HCT116 (cell line): ENCODE measurements at regions not wholly inside any gene's neighbourhood (a gene's known extent, or its start where the extent isn't known, plus 50 kb on each side); places are given as distances from the start of the nearest gene placed in this dataset.
"Not testable (repeated sequence)": the region's sequence is repeated elsewhere in the genome, so short reads cannot be mapped to it uniquely, and the experiment has no call there.

Experiments
- ATAC-seq: fragments of 200-7000 bp; cut with Tn5 transposase; 2 replicates; pipeline ENCODE4 v1.9.1; 2020; ENCODE audit warnings: mild to moderate bottlenecking, moderate library complexity
- BruUV-seq: library from RNA; stranded (reverse); fragments of 400-500 nt; replicated peaks from 2 replicates; lab custom pipeline; 2021; lab: Mats Ljungman, UMichigan
- CTCF ChIA-PET: fragments of 300-600 bp; sonication (Branson Sonifier 250); formaldehyde crosslinking; loops from one replicate; lab custom pipeline; 2021; ENCODE audit warnings: antibody characterized with exemption; lab: Charles Lee
- POLR2A ChIA-PET: fragments of 300-600, 350-600 bp; sonication (Branson Sonifier 250); formaldehyde crosslinking; loops from one replicate; lab custom pipeline; 2021; ENCODE audit warnings: antibody characterized with exemption; lab: Charles Lee
- RAD21 ChIA-PET, 2 experiments: fragments of 300-600 bp; sonication (Branson Sonifier 250); formaldehyde crosslinking; loops; one replicate each; lab custom pipeline; 2023; ENCODE audit warnings: low total read pairs in 2 of 2; ENCODE audit not compliant: uncharacterized antibody in 2 of 2, unreplicated experiment in 2 of 2, low non-redundant PET in 1 of 2; lab: Charles Lee
- DNase-seq: peaks from one replicate; pipeline ENCODE4 v3.0.0-alpha.2; 2010; ENCODE audit warnings: low read depth, low spot score
- H2AFZ ChIP-seq: fragments of 200-600 bp; shearing (Covaris generic), sonication (generic); 2 replicates; pipeline ENCODE4 v1.6.1; 2017; ENCODE audit warnings: low read depth, mixed run types, mixed read lengths, antibody characterized with exemption, low read length; ENCODE audit not compliant: poor library complexity, severe bottlenecking
- H3K27ac ChIP-seq: 2 replicates; pipeline ENCODE4 v1.5.1; 2012; ENCODE audit warnings: low read depth, low read length
- H3K27me3 ChIP-seq: fragments of 200-600 bp; sonication (generic); 2 replicates; pipeline ENCODE4 v1.6.1; 2016; ENCODE audit warnings: mixed run types, low read length, mixed read lengths; ENCODE audit not compliant: insufficient read depth
- H3K36me3 ChIP-seq, 2 experiments: fragments of 200-500 bp in 1 of 2; fragments of 200-600 bp in 1 of 2; sonication (Bioruptor generic) in 1 of 2; sonication (generic) in 1 of 2; 2 replicates each; pipeline versions ENCODE4 v1.5.1 to v1.6.1; 2014 to 2016; ENCODE audit warnings: low read length in 2 of 2, inconsistent platforms in 1 of 2, mixed read lengths in 1 of 2, mixed run types in 1 of 2; ENCODE audit not compliant: insufficient read depth in 2 of 2, control insufficient read depth in 1 of 2
- H3K4me1 ChIP-seq, 2 experiments: fragments of 200-600 bp in 1 of 2; sonication (generic) in 1 of 2; 2 replicates each; pipeline versions ENCODE4 v1.5.1 to v1.6.1; 2012 to 2017; ENCODE audit warnings: low read length in 2 of 2, inconsistent platforms in 1 of 2, mild to moderate bottlenecking in 1 of 2, mixed read lengths in 1 of 2, mixed run types in 1 of 2, moderate library complexity in 1 of 2; ENCODE audit not compliant: insufficient read depth in 2 of 2, control insufficient read depth in 1 of 2
- H3K4me2 ChIP-seq: fragments of 200-600 bp; sonication (generic); 2 replicates; pipeline ENCODE4 v1.6.1; 2017; ENCODE audit warnings: mixed run types, low read length, mixed read lengths
- H3K4me3 ChIP-seq, 2 experiments: fragments of 200-600 bp in 1 of 2; sonication (generic) in 1 of 2; replicated peaks in 1 of 2; 2 replicates each; pipeline ENCODE4 v1.5.1; 2011 to 2016; ENCODE audit warnings: low read length in 2 of 2, control low read depth in 1 of 2, low read depth in 1 of 2, mild to moderate bottlenecking in 1 of 2, mixed read lengths in 1 of 2, mixed run types in 1 of 2
- H3K79me2 ChIP-seq: fragments of 200-600 bp; sonication (generic); 2 replicates; pipeline ENCODE4 v1.6.1; 2017; ENCODE audit warnings: mild to moderate bottlenecking, mixed run types, low read length, moderate library complexity, mixed read lengths; ENCODE audit not compliant: insufficient read depth
- H3K9ac ChIP-seq: fragments of 200-600 bp; sonication (generic); 2 replicates; pipeline ENCODE4 v1.6.1; 2016; ENCODE audit warnings: low read length, mixed read lengths
- H3K9me2 ChIP-seq: fragments of 200-600 bp; sonication (generic), shearing (Covaris generic); 2 replicates; pipeline ENCODE4 v1.6.1; 2017; ENCODE audit warnings: mixed run types, mild to moderate bottlenecking, moderate library complexity; ENCODE audit not compliant: insufficient read depth
- H3K9me3 ChIP-seq, 2 experiments: fragments of 200-500 bp in 1 of 2; fragments of 200-600 bp in 1 of 2; sonication (Bioruptor generic) in 1 of 2; sonication (generic) in 1 of 2; 2 replicates each; pipeline ENCODE4 v1.6.1; 2014 to 2017; ENCODE audit warnings: low read length in 2 of 2, mixed read lengths in 2 of 2, inconsistent platforms in 1 of 2, low read depth in 1 of 2, mild to moderate bottlenecking in 1 of 2, mixed run types in 1 of 2, moderate library complexity in 1 of 2; ENCODE audit not compliant: control insufficient read depth in 1 of 2, insufficient read depth in 1 of 2
- H4K20me1 ChIP-seq: fragments of 200-600 bp; sonication (generic), shearing (Covaris generic); 2 replicates; pipeline ENCODE4 v1.6.1; 2017; ENCODE audit warnings: mixed run types, mild to moderate bottlenecking, moderate library complexity; ENCODE audit not compliant: insufficient read depth
- CBX3 ChIP-seq: IDR thresholded peaks from 2 replicates; pipeline ENCODE4 v1.6.1; 2012; ENCODE audit warnings: low read depth
- EGR1 ChIP-seq: IDR thresholded peaks from 2 replicates; pipeline ENCODE4 v1.6.1; 2012; ENCODE audit warnings: low read depth
- ELF1 ChIP-seq: IDR thresholded peaks from 2 replicates; pipeline ENCODE4 v1.6.1; 2012; ENCODE audit warnings: low read depth, borderline replicate concordance
- FOSL1 ChIP-seq: IDR thresholded peaks from 2 replicates; pipeline ENCODE4 v1.6.1; 2012; ENCODE audit warnings: low read depth
- POLR2A ChIP-seq: IDR thresholded peaks from 2 replicates; pipeline ENCODE4 v1.7.0; 2011; ENCODE audit warnings: borderline replicate concordance; ENCODE audit not compliant: insufficient read depth, insufficient read length; ENCODE audit errors: extremely low read depth
- RAD21 ChIP-seq: IDR thresholded peaks from 2 replicates; pipeline ENCODE4 v1.6.1; 2012; ENCODE audit warnings: low read depth, mild to moderate bottlenecking
- SRF ChIP-seq: IDR thresholded peaks from 2 replicates; pipeline ENCODE4 v1.6.1; 2012; ENCODE audit warnings: low read depth
- YY1 ChIP-seq: IDR thresholded peaks from 2 replicates; pipeline ENCODE4 v1.6.1; 2011; ENCODE audit warnings: low read length, low read depth, moderate library complexity, mild to moderate bottlenecking; ENCODE audit not compliant: insufficient replicate concordance; ENCODE audit errors: extremely low read depth
- intact Hi-C: fragments of 100-400 bp; cut with micrococcal nuclease; formaldehyde crosslinking; loops from 2 replicates; pipeline ENCODE4 v1.10.0; 2022
- TF ChIP-seq, protein P1 (sequence below): IDR thresholded peaks from 2 replicates; pipeline ENCODE4 v1.6.1; 2012
- TF ChIP-seq, protein P2 (sequence below): IDR thresholded peaks from 2 replicates; pipeline ENCODE4 v1.6.1; 2011; ENCODE audit warnings: mild to moderate bottlenecking, low read length, moderate library complexity; ENCODE audit not compliant: insufficient replicate concordance; ENCODE audit errors: extremely low read depth

DNA sequence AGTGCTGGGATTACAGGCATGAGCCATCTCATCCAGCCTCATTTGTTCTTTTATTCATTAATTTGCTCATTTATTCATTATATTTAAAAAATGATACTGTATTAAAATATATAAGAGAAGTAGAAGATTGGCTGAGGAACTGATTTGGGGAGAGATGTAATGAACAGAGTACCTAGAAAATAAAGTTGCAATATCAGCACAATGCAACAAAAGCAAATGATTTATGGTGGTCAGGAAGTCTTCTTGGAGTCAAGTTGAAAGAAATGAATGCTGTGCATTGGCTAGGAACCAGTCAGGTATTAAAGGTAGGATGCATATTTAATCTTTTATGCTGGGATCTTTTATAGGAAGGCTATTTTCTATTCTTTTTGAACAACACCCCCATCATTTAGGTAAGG is 152.2 kb downstream of the C3orf38 start:
- Histone ChIP-seq H3K27me3 (no peaks in the 10 kb centered on the region), H3K27ac (no peak overlapping the region), H3K9me2 (no peaks in the 10 kb centered on the region), H3K4me1 (no peaks in the 10 kb centered on the region), H4K20me1 (no peaks in the 10 kb centered on the region), H3K79me2 (no peaks in the 10 kb centered on the region), H3K9me3 (no peaks in the 10 kb centered on the region), H3K9ac (no peak overlapping the region), H2AFZ (no peak overlapping the region), H3K4me3 (no peak overlapping the region), H3K36me3 (no peaks in the 10 kb centered on the region), H3K4me2 (no peak overlapping the region)
- ChIA-PET CTCF (no interaction called here), RAD21 (no interaction called here), POLR2A (no interaction called here)
- BruUV-seq: no TSS peak
- intact Hi-C loops: no loop called here
- no peak for TF ChIP-seq ELF1
- TF ChIP-seq YY1: no peak
- TF ChIP-seq FOSL1: no peak
- no peak for TF ChIP-seq RAD21
- TF ChIP-seq, protein P1, sequence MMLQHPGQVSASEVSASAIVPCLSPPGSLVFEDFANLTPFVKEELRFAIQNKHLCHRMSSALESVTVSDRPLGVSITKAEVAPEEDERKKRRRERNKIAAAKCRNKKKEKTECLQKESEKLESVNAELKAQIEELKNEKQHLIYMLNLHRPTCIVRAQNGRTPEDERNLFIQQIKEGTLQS: no peak
- TF ChIP-seq EGR1: no peak
- TF ChIP-seq POLR2A: no peak
- TF ChIP-seq, protein P2, sequence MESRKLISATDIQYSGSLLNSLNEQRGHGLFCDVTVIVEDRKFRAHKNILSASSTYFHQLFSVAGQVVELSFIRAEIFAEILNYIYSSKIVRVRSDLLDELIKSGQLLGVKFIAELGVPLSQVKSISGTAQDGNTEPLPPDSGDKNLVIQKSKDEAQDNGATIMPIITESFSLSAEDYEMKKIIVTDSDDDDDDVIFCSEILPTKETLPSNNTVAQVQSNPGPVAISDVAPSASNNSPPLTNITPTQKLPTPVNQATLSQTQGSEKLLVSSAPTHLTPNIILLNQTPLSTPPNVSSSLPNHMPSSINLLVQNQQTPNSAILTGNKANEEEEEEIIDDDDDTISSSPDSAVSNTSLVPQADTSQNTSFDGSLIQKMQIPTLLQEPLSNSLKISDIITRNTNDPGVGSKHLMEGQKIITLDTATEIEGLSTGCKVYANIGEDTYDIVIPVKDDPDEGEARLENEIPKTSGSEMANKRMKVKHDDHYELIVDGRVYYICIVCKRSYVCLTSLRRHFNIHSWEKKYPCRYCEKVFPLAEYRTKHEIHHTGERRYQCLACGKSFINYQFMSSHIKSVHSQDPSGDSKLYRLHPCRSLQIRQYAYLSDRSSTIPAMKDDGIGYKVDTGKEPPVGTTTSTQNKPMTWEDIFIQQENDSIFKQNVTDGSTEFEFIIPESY: no peak
- no peak for TF ChIP-seq SRF
- TF ChIP-seq CBX3: no peak
- no peak for DNase-seq
- ATAC-seq: no peak

DNA sequence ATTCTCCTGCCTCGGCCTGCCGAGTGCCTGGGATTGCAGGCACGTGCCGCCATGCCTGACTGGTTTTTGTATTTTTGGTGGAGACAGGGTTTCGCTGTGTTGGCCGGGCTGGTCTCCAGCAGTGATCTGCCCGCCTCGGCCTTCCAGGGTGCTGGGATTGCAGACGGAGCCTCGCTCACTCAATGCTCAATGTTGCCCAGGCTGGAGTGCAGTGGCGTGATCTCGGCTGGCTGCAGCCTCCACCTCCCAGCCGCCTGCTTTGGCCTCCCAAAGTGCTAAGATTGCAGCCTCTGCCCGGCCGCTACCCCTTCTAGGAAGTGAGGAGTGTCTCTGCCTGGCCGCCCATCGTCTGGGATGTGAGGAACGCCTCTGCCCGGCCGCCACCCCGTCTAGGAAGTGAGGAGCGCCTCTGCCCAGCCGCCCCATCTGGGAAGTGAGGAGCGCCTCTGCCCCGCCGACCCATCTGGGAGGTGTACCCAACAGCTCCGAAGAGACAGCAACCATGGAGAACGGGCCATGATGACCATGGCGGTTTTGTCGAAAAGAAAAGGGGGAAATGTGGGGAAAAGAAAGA is 153.7 kb downstream of the C3orf38 start:
- RAD21 ChIA-PET, H2AFZ ChIP-seq, H3K4me1 ChIP-seq, H3K9ac ChIP-seq, POLR2A ChIA-PET, BruUV-seq, H3K4me3 ChIP-seq, H3K9me2 ChIP-seq, H3K79me2 ChIP-seq, ATAC-seq, H3K36me3 ChIP-seq, H3K4me2 ChIP-seq, H3K27ac ChIP-seq, H4K20me1 ChIP-seq, H3K9me3 ChIP-seq, H3K27me3 ChIP-seq, CTCF ChIA-PET, intact Hi-C loops, DNase-seq: not testable (repeated sequence)
